Islet of Langerhans (tissue), 1 donor: ENCODE measurements at regions not wholly inside any gene's neighbourhood (a gene's known extent, or its start where the extent isn't known, plus 50 kb on each side); places are given as distances from the start of the nearest gene placed in this dataset.

Source experiments
- FAIRE-seq: peaks from one replicate; lab custom pipeline; 2011; peaks lifted over from hg19 to GRCh38; lab: Jason Lieb, UNC

GRCh38 chr4:126242679-126243390 lies 928.1 kb downstream of the FAT4 start:
- no peak for FAIRE-seq

DNA sequence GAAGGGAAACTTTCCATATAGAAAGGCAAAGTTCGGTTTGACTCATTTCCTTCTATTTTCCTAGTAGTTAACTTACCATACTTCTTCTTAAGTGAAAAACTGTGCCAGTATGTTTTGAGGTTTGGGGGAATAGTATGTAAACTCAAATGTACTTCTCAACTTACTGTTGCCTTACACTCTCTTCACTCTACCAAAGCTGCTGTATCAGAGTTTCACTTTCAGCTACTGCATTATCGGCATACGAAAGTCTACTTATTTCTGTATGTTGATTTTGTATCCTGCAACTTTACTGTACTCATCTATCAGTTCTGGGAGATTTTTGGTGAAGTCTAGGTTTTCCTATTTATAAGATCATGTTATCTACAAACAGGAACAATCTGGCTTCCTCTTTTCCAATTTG lies 932.7 kb downstream of the FAT4 start:
- FAIRE-seq = no peak

- no peak for FAIRE-seq
Measured at GRCh38 chr4:126250006-126250405, 935.3 kb downstream of the FAT4 start.

DNA sequence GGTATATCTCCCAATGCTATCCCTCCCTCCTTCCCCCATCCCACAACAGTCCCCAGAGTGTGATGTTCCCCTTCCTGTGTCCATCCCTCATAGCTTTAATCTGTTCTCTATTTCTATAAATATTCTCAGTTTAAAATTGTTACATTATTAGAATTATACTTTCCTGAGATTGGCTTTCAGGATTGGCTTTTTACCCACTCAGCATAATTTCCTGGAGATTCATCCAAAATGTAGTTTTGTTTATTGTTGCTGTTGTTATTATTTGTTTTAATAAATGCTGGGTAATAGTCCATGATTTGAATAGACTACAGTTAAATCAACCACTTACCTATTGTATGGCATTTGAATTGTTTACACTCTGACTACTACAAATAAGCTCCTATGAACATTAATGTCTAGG lies 936.4 kb downstream of the FAT4 start:
- no peak for FAIRE-seq

GRCh38 chr4:126262665-126263064 lies 947.9 kb downstream of the FAT4 start:
- FAIRE-seq = no peak

- no peak for FAIRE-seq
Measured at GRCh38 chr4:126264839-126265238, 950.1 kb downstream of the FAT4 start.

DNA sequence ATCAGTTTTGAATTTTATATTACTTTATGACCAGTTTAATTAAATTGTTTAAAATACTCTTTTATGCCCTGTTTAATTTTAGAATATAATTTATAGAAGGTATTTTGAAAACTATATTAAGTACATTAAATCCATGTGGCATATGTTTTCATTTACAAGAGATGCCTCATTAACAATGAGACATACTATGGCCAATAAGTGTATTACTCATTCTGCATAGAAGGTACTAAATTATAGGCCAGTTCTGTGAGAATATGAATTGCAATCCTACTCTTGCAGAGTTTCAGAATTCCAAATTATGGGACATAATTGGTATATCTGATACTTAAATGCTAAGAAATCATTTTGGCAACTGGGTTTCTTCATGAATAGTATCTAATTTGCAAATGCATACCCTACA lies 951.1 kb downstream of the FAT4 start:
- FAIRE-seq = no peak

DNA sequence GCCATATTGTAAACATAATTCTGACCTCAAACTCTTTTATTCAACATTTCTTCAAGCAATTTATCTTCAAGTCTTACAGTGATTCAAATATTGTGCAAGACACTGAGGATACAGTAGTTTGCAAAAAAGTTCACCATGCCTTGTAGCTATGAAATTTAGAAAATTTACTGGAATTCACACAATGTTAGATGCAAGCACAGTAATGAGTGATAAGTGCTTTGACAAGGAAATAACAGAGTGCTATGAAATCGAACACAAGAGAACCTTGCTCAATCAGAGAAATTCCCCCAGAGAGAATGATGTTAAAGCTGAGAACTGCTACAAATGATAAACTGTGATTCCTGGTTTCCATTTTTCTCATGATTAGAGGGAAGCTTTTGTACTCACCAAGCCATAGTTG lies 952.9 kb downstream of the FAT4 start:
- FAIRE-seq = no peak

DNA sequence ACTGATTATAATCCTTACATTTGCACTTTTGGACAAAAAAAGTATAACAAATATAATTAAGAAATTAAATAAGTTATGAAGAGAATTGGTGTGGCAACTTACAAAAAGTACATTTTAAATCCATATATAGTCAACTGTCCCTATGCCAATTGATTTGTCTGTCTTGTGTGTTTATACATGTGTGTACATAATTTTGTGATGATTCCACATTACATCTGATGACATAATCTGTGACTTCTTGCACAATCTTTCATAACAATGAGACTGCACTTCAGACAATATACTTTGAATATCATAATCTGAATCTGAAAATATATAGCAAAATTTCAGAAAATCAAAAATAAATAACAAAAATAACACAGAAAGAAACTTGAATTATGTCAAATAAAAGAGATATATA lies 953.4 kb downstream of the FAT4 start:
- no peak for FAIRE-seq

- no peak for FAIRE-seq
Measured at GRCh38 chr4:126269106-126269505, 954.4 kb downstream of the FAT4 start.

DNA sequence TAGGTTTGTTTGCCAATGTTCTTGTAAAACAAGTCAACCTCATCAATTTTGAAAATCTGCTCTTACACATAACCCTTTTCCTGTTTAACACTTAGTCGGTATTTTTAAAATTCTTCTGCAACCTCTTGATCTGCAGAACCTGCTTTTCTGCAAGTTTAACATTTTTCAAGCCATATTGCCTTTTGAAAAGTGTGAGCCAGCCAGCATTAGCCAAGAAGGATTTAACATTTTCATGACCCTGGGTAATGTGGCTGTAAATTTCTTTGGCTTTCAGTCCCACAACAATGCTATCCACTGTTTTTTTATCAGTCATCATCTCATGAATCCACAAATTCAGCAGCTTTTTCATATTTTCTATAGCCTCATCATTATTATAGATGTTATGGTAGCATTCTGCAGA lies 956.5 kb downstream of the FAT4 start:
- FAIRE-seq = no peak

- no peak for FAIRE-seq
Measured at GRCh38 chr4:126273746-126274145, 959.0 kb downstream of the FAT4 start.

DNA sequence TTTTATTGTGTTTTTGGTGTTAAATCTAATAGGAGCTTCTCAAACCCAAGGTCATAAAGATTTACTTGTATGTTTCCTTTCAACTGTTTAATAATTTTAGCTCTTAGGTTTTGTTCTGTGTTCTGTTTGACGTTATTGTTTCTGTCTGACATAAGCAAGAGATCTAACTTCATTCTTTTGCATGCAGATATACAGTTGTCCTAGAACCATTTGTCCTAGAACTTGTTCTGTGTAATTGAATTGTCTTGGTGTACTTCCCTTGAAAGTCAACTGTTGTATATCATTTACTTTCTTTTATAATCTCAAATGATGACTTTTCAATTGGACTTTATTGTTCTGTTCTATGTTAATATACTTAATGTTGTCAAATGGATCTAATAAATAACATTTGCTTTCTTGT lies 977.1 kb downstream of the FAT4 start:
- FAIRE-seq = no peak

DNA sequence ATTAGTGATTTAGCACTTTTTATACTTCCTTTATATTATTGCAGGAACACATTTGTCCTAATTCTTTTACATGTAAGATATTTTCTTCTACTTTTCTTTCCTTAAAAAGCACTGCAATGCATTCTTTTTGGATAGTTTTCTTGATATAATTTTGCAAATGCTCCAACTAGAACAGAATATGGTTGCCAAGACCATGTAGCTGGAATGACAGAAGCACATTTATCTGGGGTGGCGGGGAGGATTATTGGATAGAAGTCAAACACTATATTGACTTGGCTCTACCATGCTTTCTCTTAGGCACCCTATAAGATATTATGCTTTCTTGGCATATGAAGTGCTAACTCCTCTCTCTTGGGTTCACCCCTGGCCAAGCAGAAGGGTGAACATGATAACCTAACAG lies 983.5 kb downstream of the FAT4 start:
- no peak for FAIRE-seq

GRCh38 chr4:126306152-126306869 lies 991.6 kb downstream of the FAT4 start:
- FAIRE-seq = no peak

DNA sequence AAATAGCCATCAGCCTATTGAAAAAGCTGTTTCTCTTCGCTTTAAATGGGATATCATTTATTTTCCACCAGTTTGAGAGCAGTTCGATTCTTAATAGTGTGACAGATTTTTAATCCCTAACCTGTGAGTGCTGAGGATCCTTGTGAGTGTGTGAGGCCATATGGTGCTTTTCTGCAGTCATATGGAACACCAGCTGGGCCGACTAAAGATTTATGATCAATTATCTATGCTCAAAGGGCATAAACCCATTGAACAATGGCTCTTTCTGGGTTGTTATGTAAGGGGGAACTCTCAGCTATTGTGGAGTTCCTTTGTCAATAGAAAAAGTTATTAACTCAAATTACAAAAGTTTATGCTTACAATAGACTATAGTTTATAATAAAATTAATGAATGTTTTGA lies 1003.6 kb downstream of the FAT4 start:
- FAIRE-seq = no peak

DNA sequence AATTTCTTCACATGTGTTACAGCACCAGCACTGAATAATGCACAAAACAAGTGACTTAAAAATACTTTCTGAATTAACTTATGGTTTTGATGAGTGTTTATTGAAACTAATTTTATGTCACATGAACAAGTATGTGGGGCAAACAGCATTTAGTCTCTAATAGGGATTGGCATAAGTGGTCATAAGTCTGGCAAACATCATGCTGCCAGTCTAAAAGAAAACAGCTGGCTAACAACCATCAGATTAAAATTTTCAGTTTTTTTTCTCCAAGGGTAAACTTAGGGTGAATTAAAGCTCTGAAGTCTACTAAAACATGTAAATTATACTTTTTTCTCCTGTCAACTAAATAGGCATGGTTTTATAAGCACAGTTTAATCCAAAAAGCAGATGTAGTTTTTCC lies 1014.2 kb downstream of the FAT4 start:
- no peak for FAIRE-seq

DNA sequence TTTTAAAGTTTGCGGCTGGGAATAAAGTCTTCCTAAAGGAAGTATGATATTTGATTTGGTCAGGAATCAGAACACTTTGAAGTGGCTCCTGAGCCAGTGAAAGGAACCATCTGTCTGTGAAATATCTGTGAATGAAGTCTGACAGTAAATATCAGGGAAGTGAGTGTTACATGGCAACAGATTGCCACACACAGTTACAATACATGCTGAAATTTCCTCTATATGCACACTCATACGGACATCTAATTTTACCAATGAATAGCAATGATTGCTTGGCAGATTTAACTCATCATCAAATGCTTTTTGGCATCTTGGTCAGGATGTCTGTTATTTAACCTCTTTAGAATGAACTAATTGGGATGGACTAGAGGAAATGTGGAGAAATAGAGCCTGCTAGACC lies 1023.8 kb downstream of the FAT4 start:
- FAIRE-seq = no peak

DNA sequence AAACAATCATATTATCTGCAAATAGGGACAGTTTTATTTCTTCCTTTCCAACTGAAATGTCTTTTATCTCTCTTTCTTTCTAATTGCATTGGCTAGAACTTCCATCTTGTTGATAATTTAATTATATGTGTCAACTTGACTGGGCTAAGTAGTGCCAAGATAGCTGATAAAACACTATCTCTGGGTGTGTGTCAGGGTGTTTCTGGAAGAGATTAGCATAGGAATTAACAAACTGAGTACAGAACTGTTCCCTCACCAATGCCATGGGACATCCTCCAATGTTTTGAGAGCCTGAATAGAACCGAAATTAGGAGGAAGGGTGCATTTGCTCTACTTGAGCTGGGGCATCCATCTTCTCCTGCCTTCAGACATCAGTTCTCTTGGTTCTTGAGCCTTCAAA lies 1027.2 kb downstream of the FAT4 start:
- no peak for FAIRE-seq

- no peak for FAIRE-seq
Measured at GRCh38 chr4:126344472-126344871, 1029.7 kb downstream of the FAT4 start.

DNA sequence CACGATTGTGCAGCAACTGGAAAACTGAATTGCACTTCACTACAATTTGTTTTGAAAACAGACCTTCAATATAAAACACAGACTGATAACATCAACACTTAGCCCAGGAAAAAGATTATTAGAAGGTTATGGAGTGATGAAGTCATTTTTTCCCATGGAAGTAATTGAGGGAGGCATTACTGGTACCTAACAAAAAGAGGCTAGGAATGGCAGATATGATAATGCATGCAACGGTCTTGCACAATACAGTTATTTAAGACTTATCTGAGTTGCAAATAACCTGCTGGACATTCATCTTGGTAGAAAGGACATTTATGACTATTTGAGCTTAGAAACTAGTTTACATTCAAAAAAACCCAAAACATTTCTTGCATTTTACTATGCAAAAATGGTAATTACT lies 1031.9 kb downstream of the FAT4 start:
- no peak for FAIRE-seq

DNA sequence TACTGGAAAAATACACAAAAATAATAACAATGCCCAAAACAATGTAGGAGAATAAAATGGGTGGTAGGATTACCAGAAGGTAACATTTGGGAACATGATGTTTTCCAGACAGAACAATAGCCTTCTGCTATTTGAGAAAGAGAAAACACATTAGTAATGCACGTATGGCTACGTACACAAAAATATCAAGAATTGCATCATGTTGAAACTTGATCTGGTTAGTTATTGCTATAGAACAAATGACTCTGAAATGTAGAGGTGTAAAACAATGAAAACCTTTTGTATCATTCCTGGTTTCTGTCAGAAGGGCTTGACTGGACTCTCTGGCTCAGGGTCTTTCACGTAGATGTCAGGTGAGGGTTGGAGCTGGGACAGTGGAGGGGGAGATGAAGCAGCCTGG lies 1040.0 kb downstream of the FAT4 start:
- FAIRE-seq = no peak

GRCh38 chr4:126358041-126358440 lies 1043.3 kb downstream of the FAT4 start:
- no peak for FAIRE-seq

- no peak for FAIRE-seq
Measured at GRCh38 chr4:126361287-126361686, 1046.5 kb downstream of the FAT4 start.
